Natural killer cell (primary cell): ENCODE measurements at regions not wholly inside any gene's neighbourhood (a gene's known extent, or its start where the extent isn't known, plus 50 kb on each side); places are given as distances from the start of the nearest gene placed in this dataset.

Experiments used
- ATAC-seq, 3 donors: fragments of 150-1000 bp in 2 of 3; fragments of 200-7000 bp in 1 of 3; cut with Tn5 transposase; 1 replicate in 1 of 3; 2 replicates in 2 of 3; pipeline ENCODE4 v1.10.0; 2021; ENCODE audit warnings: mild to moderate bottlenecking in 2 of 3, moderate library complexity in 2 of 3
- DNase-seq, 2 donors: peaks; one replicate each; pipeline versions ENCODE4 v3.0.0 to v3.0.0-alpha.2; 2013 to 2021; ENCODE audit warnings: mixed read lengths in 1 of 2
- H3K27ac ChIP-seq: one replicate; pipeline ENCODE4 v1.5.1; 2013; ENCODE audit warnings: mild to moderate bottlenecking, low read length
- H3K27me3 ChIP-seq: one replicate; pipeline ENCODE4 v1.6.1; 2013; ENCODE audit warnings: low read length; ENCODE audit not compliant: control insufficient read depth, insufficient read depth
- H3K36me3 ChIP-seq: one replicate; pipeline ENCODE4 v1.6.1; 2013; ENCODE audit warnings: low read length; ENCODE audit not compliant: control insufficient read depth, insufficient read depth
- H3K4me1 ChIP-seq: one replicate; pipeline ENCODE4 v1.6.1; 2013; ENCODE audit warnings: low read length; ENCODE audit not compliant: control insufficient read depth, insufficient read depth
- H3K4me3 ChIP-seq: one replicate; pipeline ENCODE4 v1.5.1; 2013; ENCODE audit warnings: low read length
- H3K9me3 ChIP-seq: one replicate; pipeline ENCODE4 v1.6.1; 2013; ENCODE audit warnings: low read length; ENCODE audit not compliant: control insufficient read depth, insufficient read depth
- H3K27ac Mint-ChIP-seq, 2 donors: one replicate each; pipeline ENCODE4 v1.8.0; 2022; ENCODE audit warnings: mild to moderate bottlenecking in 2 of 2, mixed read lengths in 2 of 2, moderate library complexity in 1 of 2
- H3K27me3 Mint-ChIP-seq, 2 donors: one replicate each; pipeline ENCODE4 v1.8.0; 2022; ENCODE audit warnings: low read depth in 2 of 2, mixed read lengths in 2 of 2
- H3K36me3 Mint-ChIP-seq: one replicate; pipeline ENCODE4 v1.8.0; 2022; ENCODE audit warnings: mixed read lengths
- H3K4me1 Mint-ChIP-seq, 2 donors: one replicate each; pipeline ENCODE4 v1.8.0; 2022; ENCODE audit warnings: mixed read lengths in 2 of 2
- H3K4me3 Mint-ChIP-seq: one replicate; pipeline ENCODE4 v1.8.0; 2022; ENCODE audit warnings: mild to moderate bottlenecking, moderate library complexity, mixed read lengths
- H3K9me3 Mint-ChIP-seq, 2 donors: one replicate each; pipeline ENCODE4 v1.8.0; 2022; ENCODE audit warnings: mixed read lengths in 2 of 2
- CTCF ChIP-seq: fragments of 200-600 bp; IDR thresholded peaks from one replicate; pipeline ENCODE4 v1.8.0; 2022; ENCODE audit warnings: antibody characterized with exemption
- WGBS: methylation state at CpG from one replicate; pipeline ENCODE4 v1.1.7; 2013; ENCODE audit warnings: missing lambda C conversion rate; ENCODE audit not compliant: insufficient coverage; 5-methylcytosine and 5-hydroxymethylcytosine counted together
- intact Hi-C: fragments of 100-400 bp; cut with micrococcal nuclease; formaldehyde crosslinking; loops from one replicate; pipeline ENCODE4 v1.14.2; 2022

GRCh38 chr3:168534761-168535160 lies 439.0 kb upstream of the GOLIM4 start:
- ATAC-seq (no peak), DNase-seq (no peak)
- H3K27ac ChIP-seq = no peak overlapping the region
- H3K4me1 ChIP-seq = no peaks in the 10 kb centered on the region
- H3K9me3 Mint-ChIP-seq = no peaks in the 10 kb centered on the region
- no peak overlapping the region for H3K27ac Mint-ChIP-seq
- no peaks in the 10 kb centered on the region for H3K27me3 ChIP-seq
- H3K4me1 Mint-ChIP-seq = no peaks in the 10 kb centered on the region
- no peaks in the 10 kb centered on the region for H3K36me3 Mint-ChIP-seq
- no peak overlapping the region for H3K4me3 Mint-ChIP-seq
- intact Hi-C loops = no loop called here
- no peak for TF ChIP-seq CTCF
- no peaks in the 10 kb centered on the region for H3K36me3 ChIP-seq
- H3K4me3 ChIP-seq = no peak overlapping the region
- H3K27me3 Mint-ChIP-seq = no peaks in the 10 kb centered on the region
- H3K9me3 ChIP-seq = no peaks in the 10 kb centered on the region
- WGBS = no CpG with 5 or more reads among the region's 3 CpGs

- H3K4me3 Mint-ChIP-seq = no peak overlapping the region
- Histone ChIP-seq H3K36me3 (no peaks in the 10 kb centered on the region), H3K4me3 (no peak overlapping the region), H3K4me1 (no peaks in the 10 kb centered on the region), H3K27me3 (no peaks in the 10 kb centered on the region), H3K9me3 (no peaks in the 10 kb centered on the region), H3K27ac (no peak overlapping the region)
- no peak overlapping the region for H3K27ac Mint-ChIP-seq
- DNase-seq (no peak), ATAC-seq (no peak)
- no peak for TF ChIP-seq CTCF
- no peaks in the 10 kb centered on the region for H3K36me3 Mint-ChIP-seq
- H3K9me3 Mint-ChIP-seq = no peaks in the 10 kb centered on the region
- no peaks in the 10 kb centered on the region for H3K4me1 Mint-ChIP-seq
- WGBS = no CpG with 5 or more reads among the region's 2 CpGs
- no peaks in the 10 kb centered on the region for H3K27me3 Mint-ChIP-seq
- intact Hi-C loops = no loop called here
Measured at GRCh38 chr3:168533600-168533999, 437.9 kb upstream of the GOLIM4 start.

GRCh38 chr3:168532135-168532534 lies 436.4 kb upstream of the GOLIM4 start:
- DNase-seq = no peak
- 97% methylated on average over 1 of the region's 1 CpG for WGBS
- H3K4me3 Mint-ChIP-seq = no peak overlapping the region
- no peak for TF ChIP-seq CTCF
- H3K27ac Mint-ChIP-seq = no peak overlapping the region
- H3K4me1 Mint-ChIP-seq = no peaks in the 10 kb centered on the region
- no peak overlapping the region for H3K27ac ChIP-seq
- no peaks in the 10 kb centered on the region for H3K36me3 Mint-ChIP-seq
- no peaks in the 10 kb centered on the region for H3K9me3 ChIP-seq
- H3K4me1 ChIP-seq = no peaks in the 10 kb centered on the region
- intact Hi-C loops = no loop called here
- H3K36me3 ChIP-seq = no peaks in the 10 kb centered on the region
- H3K27me3 ChIP-seq = no peaks in the 10 kb centered on the region
- no peak for ATAC-seq
- no peaks in the 10 kb centered on the region for H3K9me3 Mint-ChIP-seq
- H3K4me3 ChIP-seq = no peak overlapping the region
- H3K27me3 Mint-ChIP-seq = no peaks in the 10 kb centered on the region

- DNase-seq = no peak
- no peak for TF ChIP-seq CTCF
- Mint-ChIP-seq H3K27ac (no peak overlapping the region), H3K9me3 (no peaks in the 10 kb centered on the region), H3K36me3 (no peaks in the 10 kb centered on the region), H3K4me3 (no peak overlapping the region), H3K4me1 (no peaks in the 10 kb centered on the region), H3K27me3 (no peaks in the 10 kb centered on the region)
- Histone ChIP-seq H3K4me3 (no peak overlapping the region), H3K27ac (no peak overlapping the region), H3K27me3 (no peaks in the 10 kb centered on the region), H3K4me1 (no peaks in the 10 kb centered on the region), H3K36me3 (no peaks in the 10 kb centered on the region), H3K9me3 (no peaks in the 10 kb centered on the region)
- intact Hi-C loops = no loop called here
- no peak for ATAC-seq
- WGBS = 95% methylated on average over 3 of the region's 4 CpGs
Measured at GRCh38 chr3:168531116-168531515, 435.4 kb upstream of the GOLIM4 start.
